ENCODE measurements at regions not wholly inside any gene's neighbourhood (a gene's known extent, or its start where the extent isn't known, plus 50 kb on each side); places are given as distances from the start of the nearest gene placed in this dataset.

GRCh38 chr13:22893777-22894176 is 287.0 kb upstream of the SGCG start:
- no peak for TF ChIP-seq CTCF (IDR thresholded peaks at IDR 0.05)
- TF ChIP-seq REST (IDR thresholded peaks at IDR 0.05; ENCODE audit: insufficient read depth in 1 of 2, low read depth in 2 of 2, low read length in 1 of 2): no peak
- TF ChIP-seq SIN3A (IDR thresholded peaks at IDR 0.05; ENCODE audit: borderline replicate concordance, insufficient read depth, low read depth, low read length): no peak
